ENCODE measurements at regions not wholly inside any gene's neighbourhood (a gene's known extent, or its start where the extent isn't known, plus 50 kb on each side); places are given as distances from the start of the nearest gene placed in this dataset.

DNA sequence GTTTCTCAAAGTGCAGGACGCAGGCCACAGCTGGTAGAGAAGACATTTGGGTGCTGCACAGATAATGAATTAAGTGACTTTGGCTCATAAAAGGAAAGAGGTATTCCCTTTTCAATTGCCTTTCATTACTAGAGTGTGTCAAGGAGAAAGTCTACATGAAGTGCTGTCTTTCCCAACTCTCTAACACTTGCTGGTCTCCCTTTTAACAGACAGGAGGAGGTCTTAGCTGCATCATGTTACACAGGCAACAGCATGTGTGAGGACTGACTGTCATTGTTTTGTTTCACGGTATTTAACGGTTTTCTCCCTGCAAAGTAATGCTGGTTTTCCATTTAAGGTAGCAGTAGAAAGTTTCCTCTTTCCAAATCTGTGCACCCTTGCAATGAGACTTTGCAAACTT lies 291.3 kb upstream of the LDB2 start:
- TF ChIP-seq, protein P1, sequence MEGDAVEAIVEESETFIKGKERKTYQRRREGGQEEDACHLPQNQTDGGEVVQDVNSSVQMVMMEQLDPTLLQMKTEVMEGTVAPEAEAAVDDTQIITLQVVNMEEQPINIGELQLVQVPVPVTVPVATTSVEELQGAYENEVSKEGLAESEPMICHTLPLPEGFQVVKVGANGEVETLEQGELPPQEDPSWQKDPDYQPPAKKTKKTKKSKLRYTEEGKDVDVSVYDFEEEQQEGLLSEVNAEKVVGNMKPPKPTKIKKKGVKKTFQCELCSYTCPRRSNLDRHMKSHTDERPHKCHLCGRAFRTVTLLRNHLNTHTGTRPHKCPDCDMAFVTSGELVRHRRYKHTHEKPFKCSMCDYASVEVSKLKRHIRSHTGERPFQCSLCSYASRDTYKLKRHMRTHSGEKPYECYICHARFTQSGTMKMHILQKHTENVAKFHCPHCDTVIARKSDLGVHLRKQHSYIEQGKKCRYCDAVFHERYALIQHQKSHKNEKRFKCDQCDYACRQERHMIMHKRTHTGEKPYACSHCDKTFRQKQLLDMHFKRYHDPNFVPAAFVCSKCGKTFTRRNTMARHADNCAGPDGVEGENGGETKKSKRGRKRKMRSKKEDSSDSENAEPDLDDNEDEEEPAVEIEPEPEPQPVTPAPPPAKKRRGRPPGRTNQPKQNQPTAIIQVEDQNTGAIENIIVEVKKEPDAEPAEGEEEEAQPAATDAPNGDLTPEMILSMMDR (IDR thresholded peaks at IDR 0.05), result no peak
- no peak for TF ChIP-seq POLR2A (IDR thresholded peaks at IDR 0.05)
